Calu3 (cell line): ENCODE measurements at regions not wholly inside any gene's neighbourhood (a gene's known extent, or its start where the extent isn't known, plus 50 kb on each side); places are given as distances from the start of the nearest gene placed in this dataset.

Experiments used
- BruUV-seq: library from RNA; stranded (reverse); fragments of 400-500 nt; replicated peaks from 2 replicates; lab custom pipeline; 2021; lab: Mats Ljungman, UMichigan
- CTCF ChIA-PET: fragments of 300-600 bp; sonication (Branson Sonifier 250); formaldehyde crosslinking; loops from one replicate; lab custom pipeline; 2022; ENCODE audit warnings: antibody characterized with exemption; lab: Charles Lee
- DNase-seq: peaks from one replicate; pipeline ENCODE4 v3.0.0; 2022
- H3K27ac Mint-ChIP-seq: one replicate; pipeline ENCODE4 v1.8.0; 2022; ENCODE audit warnings: mixed read lengths; ENCODE audit not compliant: unreplicated experiment
- H3K27me3 Mint-ChIP-seq: one replicate; pipeline ENCODE4 v1.8.0; 2022; ENCODE audit warnings: mixed read lengths; ENCODE audit not compliant: unreplicated experiment
- H3K36me3 Mint-ChIP-seq: one replicate; pipeline ENCODE4 v1.8.0; 2022; ENCODE audit warnings: mild to moderate bottlenecking, moderate library complexity, mixed read lengths; ENCODE audit not compliant: insufficient read depth, unreplicated experiment
- H3K4me1 Mint-ChIP-seq: one replicate; pipeline ENCODE4 v1.8.0; 2022; ENCODE audit warnings: mild to moderate bottlenecking, low read depth, mixed read lengths; ENCODE audit not compliant: unreplicated experiment
- H3K4me3 Mint-ChIP-seq: one replicate; pipeline ENCODE4 v1.8.0; 2022; ENCODE audit warnings: mild to moderate bottlenecking, low read depth, moderate library complexity, mixed read lengths; ENCODE audit not compliant: unreplicated experiment
- H3K9me3 Mint-ChIP-seq: one replicate; pipeline ENCODE4 v1.8.0; 2022; ENCODE audit warnings: low read depth, mixed read lengths; ENCODE audit not compliant: unreplicated experiment
- CTCF ChIP-seq: fragments of 200-600 bp; IDR thresholded peaks from one replicate; pipeline ENCODE4 v1.8.0; 2022; ENCODE audit warnings: antibody characterized with exemption; ENCODE audit not compliant: unreplicated experiment
- intact Hi-C: fragments of 100-400 bp; cut with micrococcal nuclease; formaldehyde crosslinking; loops from one replicate; pipeline ENCODE4 v1.10.0; 2022; ENCODE audit not compliant: unreplicated experiment

GRCh38 chr13:76029088-76029487 is 393.0 kb downstream of the LMO7 start:
- no peaks in the 10 kb centered on the region for H3K27me3 Mint-ChIP-seq

GRCh38 chr13:76027131-76027530 is 391.0 kb downstream of the LMO7 start:
- intact Hi-C loops = no loop called here
- Mint-ChIP-seq H3K36me3 (no peaks in the 10 kb centered on the region), H3K27me3 (no peaks in the 10 kb centered on the region), H3K9me3 (no peaks in the 10 kb centered on the region), H3K4me3 (no peak overlapping the region), H3K27ac (no peak overlapping the region), H3K4me1 (no peaks in the 10 kb centered on the region)
- no peak for DNase-seq
- CTCF ChIA-PET = no interaction called here
- TF ChIP-seq CTCF = no peak
- no TSS peak for BruUV-seq

More at GRCh38 chr13:76029088-76029487, 393.0 kb downstream of the LMO7 start:
- CTCF ChIA-PET = no interaction called here
- no TSS peak for BruUV-seq
- no peak overlapping the region for H3K4me3 Mint-ChIP-seq
- no peak overlapping the region for H3K27ac Mint-ChIP-seq
- H3K36me3 Mint-ChIP-seq = no peaks in the 10 kb centered on the region
- H3K9me3 Mint-ChIP-seq = no peaks in the 10 kb centered on the region
- TF ChIP-seq CTCF = no peak
- no peaks in the 10 kb centered on the region for H3K4me1 Mint-ChIP-seq
- intact Hi-C loops = no loop called here
- DNase-seq = no peak

GRCh38 chr13:76025392-76025791 is 389.3 kb downstream of the LMO7 start:
- intact Hi-C loops = no loop called here
- no peak for TF ChIP-seq CTCF
- H3K9me3 Mint-ChIP-seq = no peaks in the 10 kb centered on the region
- no peak overlapping the region for H3K4me3 Mint-ChIP-seq
- no peaks in the 10 kb centered on the region for H3K36me3 Mint-ChIP-seq
- H3K4me1 Mint-ChIP-seq = no peaks in the 10 kb centered on the region
- no peaks in the 10 kb centered on the region for H3K27me3 Mint-ChIP-seq
- DNase-seq = no peak
- no TSS peak for BruUV-seq
- CTCF ChIA-PET = no interaction called here
- no peak overlapping the region for H3K27ac Mint-ChIP-seq

- Mint-ChIP-seq H3K4me3 (no peak overlapping the region), H3K4me1 (no peaks in the 10 kb centered on the region), H3K27me3 (no peaks in the 10 kb centered on the region), H3K27ac (no peak overlapping the region), H3K36me3 (no peaks in the 10 kb centered on the region), H3K9me3 (no peaks in the 10 kb centered on the region)
- CTCF ChIA-PET = no interaction called here
- no TSS peak for BruUV-seq
- no peak for DNase-seq
- TF ChIP-seq CTCF = no peak
- intact Hi-C loops = no loop called here
Observed at GRCh38 chr13:76024151-76024550, 388.0 kb downstream of the LMO7 start.

GRCh38 chr13:76023652-76024051 is 387.5 kb downstream of the LMO7 start:
- H3K4me3 Mint-ChIP-seq = no peak overlapping the region
- CTCF ChIA-PET = no interaction called here
- H3K27ac Mint-ChIP-seq = no peak overlapping the region
- TF ChIP-seq CTCF = no peak
- H3K27me3 Mint-ChIP-seq = no peaks in the 10 kb centered on the region
- H3K4me1 Mint-ChIP-seq = no peaks in the 10 kb centered on the region
- no peaks in the 10 kb centered on the region for H3K9me3 Mint-ChIP-seq
- no peaks in the 10 kb centered on the region for H3K36me3 Mint-ChIP-seq
- BruUV-seq = no TSS peak
- no peak for DNase-seq
- intact Hi-C loops = no loop called here
